GM23338 (cell line): ENCODE measurements at regions not wholly inside any gene's neighbourhood (a gene's known extent, or its start where the extent isn't known, plus 50 kb on each side); places are given as distances from the start of the nearest gene placed in this dataset.

Source experiments
- ATAC-seq: fragments of 200-7000 bp; cut with Tn5 transposase; 3 replicates; pipeline ENCODE4 v1.9.1; 2020
- DNase-seq: peaks from one replicate; pipeline ENCODE4 v3.0.0-alpha.2; 2015; ENCODE audit warnings: low spot score
- H2AFZ ChIP-seq: fragments of 200-600 bp; sonication (generic); 2 replicates; pipeline ENCODE4 v1.8.0; 2016; ENCODE audit warnings: antibody characterized with exemption, mild to moderate bottlenecking, moderate library complexity
- H3F3A ChIP-seq: fragments of 200-600 bp; sonication (generic); replicated peaks from 2 replicates; pipeline ENCODE4 v1.8.0; 2017; ENCODE audit warnings: antibody characterized with exemption, mixed run types, low read depth
- H3K27ac ChIP-seq: fragments of 200-600 bp; sonication (generic); 2 replicates; pipeline ENCODE4 v1.6.1; 2016; ENCODE audit warnings: low read depth
- H3K27me3 ChIP-seq: fragments of 200-600 bp; sonication (generic); 2 replicates; pipeline ENCODE4 v1.8.0; 2016; ENCODE audit warnings: mild to moderate bottlenecking, mixed run types, moderate library complexity; ENCODE audit not compliant: insufficient read depth
- H3K36me3 ChIP-seq: fragments of 200-600 bp; sonication (generic); 2 replicates; pipeline ENCODE4 v1.8.0; 2016; ENCODE audit warnings: mild to moderate bottlenecking; ENCODE audit not compliant: insufficient read depth
- H3K4me1 ChIP-seq: fragments of 200-600 bp; sonication (generic); 2 replicates; pipeline ENCODE4 v1.8.0; 2016; ENCODE audit warnings: mild to moderate bottlenecking, moderate library complexity; ENCODE audit not compliant: insufficient read depth
- H3K4me2 ChIP-seq: fragments of 200-600 bp; sonication (generic); 2 replicates; pipeline ENCODE4 v1.7.1; 2017; ENCODE audit warnings: mixed run types
- H3K4me3 ChIP-seq: fragments of 200-600 bp; sonication (generic); 2 replicates; pipeline ENCODE4 v1.6.1; 2016; ENCODE audit warnings: mixed run types
- H3K79me2 ChIP-seq: fragments of 200-600 bp; sonication (generic); replicated peaks from 2 replicates; pipeline ENCODE4 v1.8.0; 2017; ENCODE audit warnings: mild to moderate bottlenecking; ENCODE audit not compliant: insufficient read depth
- H3K9me2 ChIP-seq: fragments of 200-600 bp; sonication (generic); 2 replicates; pipeline ENCODE4 v1.8.0; 2017; ENCODE audit not compliant: insufficient read depth
- H4K20me1 ChIP-seq: fragments of 200-600 bp; sonication (generic); replicated peaks from 2 replicates; pipeline ENCODE4 v1.8.0; 2017; ENCODE audit warnings: mild to moderate bottlenecking; ENCODE audit not compliant: insufficient read depth
- H3K27ac Mint-ChIP-seq: 2 replicates; pipeline ENCODE4 v1.8.0; 2020; ENCODE audit warnings: inconsistent platforms, mild to moderate bottlenecking, moderate library complexity, mixed read lengths
- H3K27me3 Mint-ChIP-seq: 3 replicates; pipeline ENCODE4 v1.8.0; 2022; ENCODE audit warnings: low read depth, mild to moderate bottlenecking, moderate library complexity, mixed read lengths, inconsistent platforms; ENCODE audit not compliant: insufficient read depth, poor library complexity
- H3K36me3 Mint-ChIP-seq: 3 replicates; pipeline ENCODE4 v1.8.0; 2021; ENCODE audit warnings: low read depth, mild to moderate bottlenecking, inconsistent platforms, moderate library complexity, mixed read lengths
- H3K4me1 Mint-ChIP-seq: 3 replicates; pipeline ENCODE4 v1.8.0; 2020; ENCODE audit warnings: mild to moderate bottlenecking, inconsistent platforms, mixed read lengths
- H3K4me3 Mint-ChIP-seq: 3 replicates; pipeline ENCODE4 v1.8.0; 2021; ENCODE audit warnings: moderate library complexity, mild to moderate bottlenecking, inconsistent platforms, mixed read lengths
- H3K9me3 Mint-ChIP-seq: 3 replicates; pipeline ENCODE4 v1.8.0; 2020; ENCODE audit warnings: moderate library complexity, mild to moderate bottlenecking, inconsistent platforms, mixed read lengths
- EZH2 ChIP-seq: fragments of 200-600 bp; sonication (generic); IDR thresholded peaks from one replicate; pipeline ENCODE4 v1.8.0; 2017; ENCODE audit warnings: antibody characterized with exemption, mild to moderate bottlenecking, low read depth; ENCODE audit not compliant: unreplicated experiment
- EZH2phosphoT487 ChIP-seq: fragments of 200-600 bp; sonication (generic); IDR thresholded peaks from one replicate; pipeline ENCODE4 v1.8.1; 2018; ENCODE audit warnings: antibody characterized with exemption; ENCODE audit not compliant: unreplicated experiment
- JUNB ChIP-seq: IDR thresholded peaks from one replicate; pipeline ENCODE4 v1.6.1; 2016; ENCODE audit warnings: antibody characterized with exemption; ENCODE audit not compliant: unreplicated experiment
- POLR2AphosphoS5 ChIP-seq: IDR thresholded peaks from 2 replicates; pipeline ENCODE4 v1.6.1; 2016; ENCODE audit warnings: antibody characterized with exemption, low read depth
- STAT1 ChIP-seq: IDR thresholded peaks from one replicate; pipeline ENCODE4 v1.6.1; 2016; ENCODE audit warnings: antibody characterized with exemption; ENCODE audit not compliant: unreplicated experiment
- ZNF114 ChIP-seq: fragments of 250-450 bp; sonication (Bioruptor Pico); IDR thresholded peaks from 2 replicates; pipeline ENCODE4 v1.5.0; 2020; ENCODE audit warnings: mild to moderate bottlenecking, moderate library complexity
- ZNF462 ChIP-seq: fragments of 250-450 bp; sonication (Bioruptor Pico); IDR thresholded peaks from 2 replicates; pipeline ENCODE4 v1.5.0; 2020; ENCODE audit warnings: mild to moderate bottlenecking, moderate library complexity
- TF ChIP-seq, protein P1 (sequence below): IDR thresholded peaks from 2 replicates; pipeline ENCODE4 v1.6.1; 2016; ENCODE audit warnings: antibody characterized with exemption
- TF ChIP-seq, protein P2 (sequence below): IDR thresholded peaks from one replicate; pipeline ENCODE4 v1.6.1; 2018; ENCODE audit warnings: antibody characterized with exemption; ENCODE audit not compliant: unreplicated experiment

GRCh38 chr10:43901302-43901701 lies 252.6 kb upstream of the ZNF32 start:
- DNase-seq (no peak), ATAC-seq (no peak)
- no peak overlapping the region for H3K4me3 ChIP-seq
- no peak overlapping the region for H3K27ac Mint-ChIP-seq
- no peaks in the 10 kb centered on the region for H3K27me3 ChIP-seq
- no peaks in the 10 kb centered on the region; the same call in 2 of the 3 replicates for H3K36me3 Mint-ChIP-seq
- no peak overlapping the region for H3K27ac ChIP-seq
- H3F3A ChIP-seq: no peaks in the 10 kb centered on the region
- H3K4me1 Mint-ChIP-seq: peaks cover 3% of the 10 kb centered on the region; the same call in 2 of the 3 replicates
- no peaks in the 10 kb centered on the region for H3K36me3 ChIP-seq
- H4K20me1 ChIP-seq: no peaks in the 10 kb centered on the region
- TF ChIP-seq EZH2 (no peak), JUNB (no peak), ZNF462 (no peak), EZH2phosphoT487 (no peak), STAT1 (no peak), ZNF114 (no peak), POLR2AphosphoS5 (no peak)
- TF ChIP-seq, protein P1, sequence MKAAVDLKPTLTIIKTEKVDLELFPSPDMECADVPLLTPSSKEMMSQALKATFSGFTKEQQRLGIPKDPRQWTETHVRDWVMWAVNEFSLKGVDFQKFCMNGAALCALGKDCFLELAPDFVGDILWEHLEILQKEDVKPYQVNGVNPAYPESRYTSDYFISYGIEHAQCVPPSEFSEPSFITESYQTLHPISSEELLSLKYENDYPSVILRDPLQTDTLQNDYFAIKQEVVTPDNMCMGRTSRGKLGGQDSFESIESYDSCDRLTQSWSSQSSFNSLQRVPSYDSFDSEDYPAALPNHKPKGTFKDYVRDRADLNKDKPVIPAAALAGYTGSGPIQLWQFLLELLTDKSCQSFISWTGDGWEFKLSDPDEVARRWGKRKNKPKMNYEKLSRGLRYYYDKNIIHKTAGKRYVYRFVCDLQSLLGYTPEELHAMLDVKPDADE: no peak
- TF ChIP-seq, protein P2, sequence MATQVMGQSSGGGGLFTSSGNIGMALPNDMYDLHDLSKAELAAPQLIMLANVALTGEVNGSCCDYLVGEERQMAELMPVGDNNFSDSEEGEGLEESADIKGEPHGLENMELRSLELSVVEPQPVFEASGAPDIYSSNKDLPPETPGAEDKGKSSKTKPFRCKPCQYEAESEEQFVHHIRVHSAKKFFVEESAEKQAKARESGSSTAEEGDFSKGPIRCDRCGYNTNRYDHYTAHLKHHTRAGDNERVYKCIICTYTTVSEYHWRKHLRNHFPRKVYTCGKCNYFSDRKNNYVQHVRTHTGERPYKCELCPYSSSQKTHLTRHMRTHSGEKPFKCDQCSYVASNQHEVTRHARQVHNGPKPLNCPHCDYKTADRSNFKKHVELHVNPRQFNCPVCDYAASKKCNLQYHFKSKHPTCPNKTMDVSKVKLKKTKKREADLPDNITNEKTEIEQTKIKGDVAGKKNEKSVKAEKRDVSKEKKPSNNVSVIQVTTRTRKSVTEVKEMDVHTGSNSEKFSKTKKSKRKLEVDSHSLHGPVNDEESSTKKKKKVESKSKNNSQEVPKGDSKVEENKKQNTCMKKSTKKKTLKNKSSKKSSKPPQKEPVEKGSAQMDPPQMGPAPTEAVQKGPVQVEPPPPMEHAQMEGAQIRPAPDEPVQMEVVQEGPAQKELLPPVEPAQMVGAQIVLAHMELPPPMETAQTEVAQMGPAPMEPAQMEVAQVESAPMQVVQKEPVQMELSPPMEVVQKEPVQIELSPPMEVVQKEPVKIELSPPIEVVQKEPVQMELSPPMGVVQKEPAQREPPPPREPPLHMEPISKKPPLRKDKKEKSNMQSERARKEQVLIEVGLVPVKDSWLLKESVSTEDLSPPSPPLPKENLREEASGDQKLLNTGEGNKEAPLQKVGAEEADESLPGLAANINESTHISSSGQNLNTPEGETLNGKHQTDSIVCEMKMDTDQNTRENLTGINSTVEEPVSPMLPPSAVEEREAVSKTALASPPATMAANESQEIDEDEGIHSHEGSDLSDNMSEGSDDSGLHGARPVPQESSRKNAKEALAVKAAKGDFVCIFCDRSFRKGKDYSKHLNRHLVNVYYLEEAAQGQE: no peak
- H2AFZ ChIP-seq: no peak overlapping the region
- H3K4me3 Mint-ChIP-seq: no peak overlapping the region
- H3K9me2 ChIP-seq: no peaks in the 10 kb centered on the region; the same call in 1 of the 2 replicates
- H3K4me1 ChIP-seq: no peaks in the 10 kb centered on the region
- peaks cover 5% of the 10 kb centered on the region for H3K27me3 Mint-ChIP-seq
- H3K79me2 ChIP-seq: no peaks in the 10 kb centered on the region
- peaks cover 4% of the 10 kb centered on the region; the same call in 2 of the 3 replicates for H3K9me3 Mint-ChIP-seq
- H3K4me2 ChIP-seq: no peak overlapping the region
